ENCODE measurements at regions not wholly inside any gene's neighbourhood (a gene's known extent, or its start where the extent isn't known, plus 50 kb on each side); places are given as distances from the start of the nearest gene placed in this dataset.

DNA sequence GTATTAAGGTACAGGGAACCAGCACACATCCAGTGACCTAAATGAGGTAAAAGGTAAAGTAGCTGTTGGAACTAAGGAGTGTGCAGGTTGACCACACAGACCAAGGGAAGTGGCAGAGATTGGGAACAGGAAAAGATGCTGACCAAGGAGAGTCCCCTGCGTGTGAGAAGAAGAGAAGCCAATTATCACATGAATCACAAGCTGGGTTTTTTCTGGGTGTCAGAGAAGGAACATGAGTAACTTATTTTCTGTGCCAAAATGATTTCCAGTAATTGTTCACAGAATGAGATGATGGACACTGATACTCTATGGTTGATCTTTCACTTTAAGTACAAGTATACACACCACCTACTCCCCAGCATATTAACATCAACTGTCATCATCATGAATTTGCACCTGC is 130.7 kb upstream of the ACO1 start:
- no peaks in the 10 kb centered on the region for H3K9me3 ChIP-seq (ENCODE audit: control insufficient read depth, low read depth, low read length)
- H3K4me3 ChIP-seq (ENCODE audit: control insufficient read depth in 2 of 3, extremely low read depth in 1 of 3, insufficient read depth in 2 of 3, low read depth in 1 of 3, low read length in 3 of 3): no peak overlapping the region
- H3K27ac ChIP-seq (ENCODE audit: control insufficient read depth, insufficient read depth, low read length): no peak overlapping the region
- no peak overlapping the region for H3K9ac ChIP-seq (ENCODE audit: control insufficient read depth, extremely low read depth, insufficient read depth, low read length)
- no peaks in the 10 kb centered on the region for H3K4me1 ChIP-seq (ENCODE audit: control insufficient read depth, extremely low read depth, insufficient read depth, low read length)
- no peak for TF ChIP-seq EZH2 (IDR thresholded peaks at IDR 0.05; ENCODE audit: low read length)
- TF ChIP-seq, protein P1, sequence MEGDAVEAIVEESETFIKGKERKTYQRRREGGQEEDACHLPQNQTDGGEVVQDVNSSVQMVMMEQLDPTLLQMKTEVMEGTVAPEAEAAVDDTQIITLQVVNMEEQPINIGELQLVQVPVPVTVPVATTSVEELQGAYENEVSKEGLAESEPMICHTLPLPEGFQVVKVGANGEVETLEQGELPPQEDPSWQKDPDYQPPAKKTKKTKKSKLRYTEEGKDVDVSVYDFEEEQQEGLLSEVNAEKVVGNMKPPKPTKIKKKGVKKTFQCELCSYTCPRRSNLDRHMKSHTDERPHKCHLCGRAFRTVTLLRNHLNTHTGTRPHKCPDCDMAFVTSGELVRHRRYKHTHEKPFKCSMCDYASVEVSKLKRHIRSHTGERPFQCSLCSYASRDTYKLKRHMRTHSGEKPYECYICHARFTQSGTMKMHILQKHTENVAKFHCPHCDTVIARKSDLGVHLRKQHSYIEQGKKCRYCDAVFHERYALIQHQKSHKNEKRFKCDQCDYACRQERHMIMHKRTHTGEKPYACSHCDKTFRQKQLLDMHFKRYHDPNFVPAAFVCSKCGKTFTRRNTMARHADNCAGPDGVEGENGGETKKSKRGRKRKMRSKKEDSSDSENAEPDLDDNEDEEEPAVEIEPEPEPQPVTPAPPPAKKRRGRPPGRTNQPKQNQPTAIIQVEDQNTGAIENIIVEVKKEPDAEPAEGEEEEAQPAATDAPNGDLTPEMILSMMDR (optimal IDR thresholded peaks at IDR 0.05 in 1 of 3, IDR thresholded peaks at IDR 0.05 in 1 of 3, conservative IDR thresholded peaks at IDR 0.05 in 1 of 3; ENCODE audit: extremely low read depth in 1 of 3, insufficient read depth in 2 of 3, low read length in 3 of 3): no peak
- H3K27me3 ChIP-seq (ENCODE audit: control insufficient read depth, extremely low read depth, insufficient read depth, low read length): no peaks in the 10 kb centered on the region
- H3K9me1 ChIP-seq (ENCODE audit: control insufficient read depth, extremely low read depth, insufficient read depth, low read length): no peaks in the 10 kb centered on the region
- H4K20me1 ChIP-seq (ENCODE audit: control insufficient read depth, extremely low read depth, insufficient read depth, low read length): no peaks in the 10 kb centered on the region
- DNase-seq (ENCODE audit: low read depth, low spot score) (no peak), FAIRE-seq (no peak)
- H3K4me2 ChIP-seq (ENCODE audit: control insufficient read depth, extremely low read depth, insufficient read depth, low read depth, low read length): no peak overlapping the region
- dilution Hi-C loops (cut with MboI; ENCODE audit: extremely low pct_ligation_motif_present, low sequenced_read_pairs): no loop called here
- H3K36me3 ChIP-seq (ENCODE audit: control insufficient read depth in 2 of 2, extremely low read depth in 1 of 2, insufficient read depth in 2 of 2, low read length in 2 of 2): no peaks in the 10 kb centered on the region
- no peaks in the 10 kb centered on the region for H3K79me2 ChIP-seq (ENCODE audit: control insufficient read depth, insufficient read depth, low read length)
- no peak overlapping the region for H2AFZ ChIP-seq (ENCODE audit: control insufficient read depth, low read length)

DNA sequence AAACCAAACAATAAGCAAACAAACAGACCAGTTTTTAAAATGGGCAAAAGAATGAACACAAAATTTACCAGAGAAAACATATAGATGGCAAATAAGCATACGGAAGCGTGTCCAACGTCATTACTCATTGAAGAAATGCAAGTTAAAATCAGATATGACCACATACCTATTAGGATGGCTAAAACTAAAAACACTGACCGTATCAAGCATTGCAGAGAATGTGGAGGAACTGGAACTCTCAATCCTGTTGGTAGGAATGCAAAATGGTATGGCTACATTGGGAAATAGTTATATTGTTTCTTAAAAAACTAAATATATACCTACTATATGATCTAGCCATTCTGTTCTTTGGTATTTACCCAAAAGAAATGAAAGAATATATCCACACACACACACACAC is 129.4 kb upstream of the ACO1 start:
- H2AFZ ChIP-seq (ENCODE audit: control insufficient read depth, low read length): no peak overlapping the region
- H3K79me2 ChIP-seq (ENCODE audit: control insufficient read depth, insufficient read depth, low read length): no peaks in the 10 kb centered on the region
- no peaks in the 10 kb centered on the region for H4K20me1 ChIP-seq (ENCODE audit: control insufficient read depth, extremely low read depth, insufficient read depth, low read length)
- H3K27ac ChIP-seq (ENCODE audit: control insufficient read depth, insufficient read depth, low read length): no peak overlapping the region
- H3K4me3 ChIP-seq (ENCODE audit: control insufficient read depth in 2 of 3, extremely low read depth in 1 of 3, insufficient read depth in 2 of 3, low read depth in 1 of 3, low read length in 3 of 3): no peak overlapping the region
- no peaks in the 10 kb centered on the region for H3K36me3 ChIP-seq (ENCODE audit: control insufficient read depth in 2 of 2, extremely low read depth in 1 of 2, insufficient read depth in 2 of 2, low read length in 2 of 2)
- no peak overlapping the region for H3K9ac ChIP-seq (ENCODE audit: control insufficient read depth, extremely low read depth, insufficient read depth, low read length)
- H3K4me2 ChIP-seq (ENCODE audit: control insufficient read depth, extremely low read depth, insufficient read depth, low read depth, low read length): no peak overlapping the region
- H3K27me3 ChIP-seq (ENCODE audit: control insufficient read depth, extremely low read depth, insufficient read depth, low read length): no peaks in the 10 kb centered on the region
- no peak for DNase-seq (ENCODE audit: low read depth, low spot score)
- H3K9me3 ChIP-seq (ENCODE audit: control insufficient read depth, low read depth, low read length): no peaks in the 10 kb centered on the region
- TF ChIP-seq, protein P1 (optimal IDR thresholded peaks at IDR 0.05 in 1 of 3, IDR thresholded peaks at IDR 0.05 in 1 of 3, conservative IDR thresholded peaks at IDR 0.05 in 1 of 3; ENCODE audit: extremely low read depth in 1 of 3, insufficient read depth in 2 of 3, low read length in 3 of 3): no peak
- TF ChIP-seq EZH2 (IDR thresholded peaks at IDR 0.05; ENCODE audit: low read length): no peak
- dilution Hi-C loops (cut with MboI; ENCODE audit: extremely low pct_ligation_motif_present, low sequenced_read_pairs): no loop called here
- H3K9me1 ChIP-seq (ENCODE audit: control insufficient read depth, extremely low read depth, insufficient read depth, low read length): no peaks in the 10 kb centered on the region
- no peak for FAIRE-seq
- H3K4me1 ChIP-seq (ENCODE audit: control insufficient read depth, extremely low read depth, insufficient read depth, low read length): no peaks in the 10 kb centered on the region

All from keratinocyte (primary cell).